ENCODE measurements at regions not wholly inside any gene's neighbourhood (a gene's known extent, or its start where the extent isn't known, plus 50 kb on each side); places are given as distances from the start of the nearest gene placed in this dataset.

- no peak for TF ChIP-seq EP300 (IDR thresholded peaks at IDR 0.05; ENCODE audit: borderline replicate concordance in 1 of 2, low read depth in 1 of 2, low read length in 1 of 2)
- no peak for TF ChIP-seq EZH2phosphoT487 (IDR thresholded peaks at IDR 0.05; ENCODE audit: borderline replicate concordance, low read depth)
- TF ChIP-seq POLR2AphosphoS5 (IDR thresholded peaks at IDR 0.05; ENCODE audit: low read depth, low read length): no peak
- no peak for TF ChIP-seq NRF1 (IDR thresholded peaks at IDR 0.05; ENCODE audit: low read depth, low read length)
- no peak for TF ChIP-seq CTCF (IDR thresholded peaks at IDR 0.05)
- no peak for TF ChIP-seq CHD2 (IDR thresholded peaks at IDR 0.05; ENCODE audit: low read length, partially characterized antibody)
- no peak for TF ChIP-seq JUND (IDR thresholded peaks at IDR 0.05)
- TF ChIP-seq RXRA (IDR thresholded peaks at IDR 0.05; ENCODE audit: borderline replicate concordance, low read depth): no peak
- TF ChIP-seq RCOR1 (IDR thresholded peaks at IDR 0.05; ENCODE audit: low read length): no peak
- no peak for TF ChIP-seq REST (IDR thresholded peaks at IDR 0.05; ENCODE audit: low read depth, low read length)
- TF ChIP-seq SMC3 (IDR thresholded peaks at IDR 0.05; ENCODE audit: low read depth, low read length): no peak
- TF ChIP-seq RAD21 (IDR thresholded peaks at IDR 0.05; ENCODE audit: low read length): no peak
- TF ChIP-seq YY1 (IDR thresholded peaks at IDR 0.05; ENCODE audit: low read depth): no peak
Observed at GRCh38 chr7:55286666-55287065, 78.5 kb upstream of the LANCL2 start.
